DMS79 (cell line): ENCODE measurements at regions not wholly inside any gene's neighbourhood (a gene's known extent, or its start where the extent isn't known, plus 50 kb on each side); places are given as distances from the start of the nearest gene placed in this dataset.
A peak's percentile ranks its signal among the peaks of the same experiment; 100 is the strongest.

ENCODE experiments used
- DNase-seq: peaks from one replicate; lab custom pipeline; 2025; lab: John Stamatoyannopoulos, UW

DNA sequence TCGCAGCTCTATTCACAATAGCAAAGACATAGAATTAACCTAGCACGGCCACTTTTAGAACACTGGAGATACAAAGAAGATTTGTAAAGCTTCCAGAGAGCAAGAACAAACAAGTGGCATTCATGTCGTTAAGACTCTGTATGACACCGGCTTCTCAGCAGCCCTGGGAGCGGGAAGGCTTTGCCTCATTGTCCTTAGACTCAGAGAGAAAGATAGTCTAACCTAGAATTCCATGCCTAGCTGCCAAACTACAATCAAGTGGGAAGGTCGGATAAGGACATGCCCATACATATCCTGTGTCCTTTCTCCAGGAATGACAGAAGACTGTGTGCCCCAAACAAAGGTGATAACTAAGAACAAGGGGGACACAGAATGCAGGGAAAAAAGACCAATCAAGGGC, 1038.3 kb downstream of the BCL11B start:
- DNase-seq: no peak

GRCh38 chr14:98234208-98234607, 1037.8 kb downstream of the BCL11B start:
- DNase-seq: no peak

DNA sequence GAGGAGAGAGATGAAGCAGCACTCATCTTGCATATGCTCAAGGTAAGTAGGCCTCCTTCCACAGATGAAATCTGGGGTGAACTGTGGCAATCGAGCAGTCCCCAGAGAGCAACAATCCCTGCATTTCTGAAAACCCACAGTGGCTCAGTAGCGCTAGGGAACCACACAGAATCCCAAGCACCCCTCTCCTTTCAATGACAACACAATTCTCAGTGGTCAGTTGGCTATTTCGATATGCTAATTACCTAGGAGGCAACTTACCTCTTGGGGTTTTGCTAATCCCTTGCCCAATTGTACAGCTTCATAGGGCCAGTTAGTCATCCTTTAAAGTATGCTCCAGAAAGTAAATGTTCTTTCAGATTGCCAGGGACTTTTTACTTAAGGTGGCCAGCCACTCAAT, 1035.7 kb downstream of the BCL11B start:
- DNase-seq: no peak

DNA sequence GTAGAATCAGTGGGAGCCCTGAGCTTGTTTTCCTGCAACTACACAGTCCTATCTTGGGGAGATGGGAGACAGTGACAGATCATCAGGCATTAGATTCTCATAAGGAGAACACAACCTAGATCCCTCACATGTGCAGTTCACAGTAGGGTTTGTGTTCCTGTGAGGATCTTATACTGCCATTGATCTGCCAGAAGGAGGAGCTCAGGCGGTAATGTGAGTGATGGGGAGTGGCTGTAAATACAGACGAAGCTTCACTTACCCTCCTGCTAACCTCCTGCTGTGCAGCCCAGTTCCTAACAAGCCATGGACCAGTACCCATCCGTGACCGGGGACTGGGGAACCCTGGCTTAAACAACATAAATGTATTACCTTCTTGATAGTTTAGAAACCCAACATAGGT, 1034.1 kb downstream of the BCL11B start:
- DNase-seq: no peak

DNA sequence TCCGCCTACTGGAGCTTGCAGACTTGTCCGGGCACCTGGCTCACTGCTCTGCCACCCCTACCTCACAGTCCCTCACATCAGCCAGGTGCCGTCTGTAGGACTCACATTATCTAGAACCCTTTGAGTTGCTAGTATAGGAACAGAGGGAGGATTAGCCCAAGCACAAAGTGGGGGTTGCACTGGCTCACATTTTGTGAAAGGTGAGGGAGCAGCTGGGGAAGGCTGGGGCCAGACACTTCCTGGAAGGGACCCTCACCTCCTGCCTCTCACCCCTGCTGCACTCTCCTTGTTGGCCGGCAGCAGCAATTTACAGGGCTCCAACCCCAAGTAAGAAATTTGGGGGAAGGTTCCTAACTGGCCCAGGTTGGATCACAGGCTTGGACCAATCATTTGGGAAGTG, 1031.6 kb downstream of the BCL11B start:
- no peak for DNase-seq

- DNase-seq: no peak
Measured at GRCh38 chr14:98242903-98243302, 1029.1 kb downstream of the BCL11B start.

GRCh38 chr14:98243332-98243731, 1028.7 kb downstream of the BCL11B start:
- no peak for DNase-seq

DNA sequence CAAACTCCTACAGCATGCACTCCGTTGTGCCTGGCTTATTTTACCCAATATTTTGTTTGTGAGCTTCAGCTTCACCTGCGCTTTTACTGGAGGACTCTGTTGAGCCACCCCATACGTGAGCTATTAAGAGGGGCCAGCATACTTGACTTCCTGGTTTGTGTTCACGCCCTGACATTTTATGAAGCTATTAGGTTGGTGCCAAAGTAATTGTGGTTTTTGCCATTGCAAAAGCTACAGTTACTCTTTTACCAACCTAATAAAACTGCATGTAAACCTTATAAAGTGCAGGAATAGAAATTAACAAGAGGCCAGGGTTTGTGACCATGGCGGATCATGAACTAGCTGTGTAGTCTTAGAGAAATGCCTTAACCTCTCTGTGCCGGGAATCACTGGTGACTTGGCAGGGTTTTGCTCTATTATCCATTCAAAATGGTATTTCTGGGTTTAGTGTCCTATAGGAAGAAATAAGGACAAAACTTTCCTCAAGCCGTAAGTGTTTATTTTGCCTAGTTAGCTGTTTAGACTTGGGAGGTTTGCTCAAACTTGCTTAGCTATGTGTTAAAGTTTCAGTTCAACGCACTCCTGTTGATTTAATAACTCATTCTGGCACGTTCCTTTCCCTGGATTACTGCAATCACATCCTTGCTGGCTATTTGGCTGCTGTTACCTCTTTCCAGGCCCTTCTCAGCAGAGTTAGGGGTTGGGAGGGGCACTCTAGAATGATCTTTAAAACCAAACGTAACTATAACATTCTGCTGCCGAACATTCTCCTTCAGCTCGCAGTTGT, 1027.6 kb downstream of the BCL11B start:
- DNase-seq: peak; percentile 58

GRCh38 chr14:98244966-98245569, 1026.9 kb downstream of the BCL11B start:
- DNase-seq: no peak

DNA sequence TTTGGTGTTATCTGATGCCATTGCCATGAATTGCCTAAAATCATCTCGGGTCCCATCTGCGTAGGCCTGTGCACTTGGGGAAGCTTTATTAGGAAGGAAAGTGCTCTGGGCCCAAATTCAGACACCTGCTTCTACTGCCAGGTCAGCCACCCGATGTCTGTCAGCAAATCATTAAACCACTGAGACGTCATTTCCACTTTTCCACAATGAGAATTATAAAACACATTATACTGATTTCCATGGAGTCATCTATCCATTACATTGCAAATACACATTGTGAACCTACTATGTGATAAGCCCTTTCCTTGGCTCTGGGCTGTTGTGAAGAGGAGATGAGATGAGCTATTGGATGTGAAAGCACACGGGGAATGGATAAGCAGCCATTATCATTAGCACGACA, 1022.9 kb downstream of the BCL11B start:
- DNase-seq: no peak

- DNase-seq: no peak
Measured at GRCh38 chr14:98249476-98249875, 1022.5 kb downstream of the BCL11B start.

- DNase-seq: no peak
Measured at GRCh38 chr14:98252820-98253219, 1019.2 kb downstream of the BCL11B start.

- no peak for DNase-seq
Measured at GRCh38 chr14:98259881-98260280, 1012.1 kb downstream of the BCL11B start.

GRCh38 chr14:98262566-98262965, 1009.4 kb downstream of the BCL11B start:
- DNase-seq: no peak

GRCh38 chr14:98269533-98269932, 1002.5 kb downstream of the BCL11B start:
- no peak for DNase-seq

GRCh38 chr14:98270201-98270600, 1001.8 kb downstream of the BCL11B start:
- no peak for DNase-seq

GRCh38 chr14:98274596-98274995, 997.4 kb downstream of the BCL11B start:
- no peak for DNase-seq

GRCh38 chr14:98278800-98279199, 993.2 kb downstream of the BCL11B start:
- DNase-seq: no peak

- DNase-seq: no peak
Measured at GRCh38 chr14:98280436-98280835, 991.6 kb downstream of the BCL11B start.

DNA sequence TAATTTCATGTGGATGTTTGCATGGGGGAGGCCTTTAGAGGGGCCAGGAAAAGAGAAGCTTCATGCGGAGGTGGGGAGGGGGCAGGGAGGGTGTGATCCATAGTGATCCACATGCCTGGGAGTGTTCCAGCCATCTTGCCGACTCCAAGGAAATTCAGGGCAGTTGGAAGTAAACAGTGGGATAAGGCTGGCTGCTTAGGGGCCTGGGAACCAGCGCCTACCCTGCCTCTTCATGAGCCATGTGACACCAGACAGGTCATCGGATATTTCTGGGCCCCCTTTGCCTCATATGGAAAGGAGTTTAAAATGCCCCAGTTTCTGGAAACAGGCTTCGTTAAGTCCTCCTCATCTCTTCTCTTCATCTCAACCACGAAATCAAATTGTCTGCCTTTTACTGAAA, 983.2 kb downstream of the BCL11B start:
- DNase-seq: no peak

DNA sequence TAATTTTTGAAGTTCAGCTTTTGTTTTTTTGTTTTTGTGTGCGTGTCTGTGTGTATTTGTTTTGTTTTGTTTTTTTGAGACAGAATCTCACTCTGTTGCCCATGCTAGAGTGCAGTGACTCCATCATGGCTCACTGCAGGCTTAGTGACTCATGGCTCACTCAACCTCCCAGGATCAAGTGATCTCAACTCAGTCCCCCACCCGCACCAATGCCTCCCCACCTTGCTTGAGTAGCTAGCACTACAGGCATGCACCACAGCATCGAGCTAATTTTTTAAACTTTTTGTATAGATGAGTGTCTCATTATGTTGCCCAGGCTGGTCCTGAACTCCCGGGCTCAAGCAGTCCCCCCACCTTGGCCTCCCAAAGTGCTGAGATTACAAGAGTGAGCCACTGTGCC, 981.4 kb downstream of the BCL11B start:
- no peak for DNase-seq

- DNase-seq: no peak
Measured at GRCh38 chr14:98292191-98292590, 979.8 kb downstream of the BCL11B start.

DNA sequence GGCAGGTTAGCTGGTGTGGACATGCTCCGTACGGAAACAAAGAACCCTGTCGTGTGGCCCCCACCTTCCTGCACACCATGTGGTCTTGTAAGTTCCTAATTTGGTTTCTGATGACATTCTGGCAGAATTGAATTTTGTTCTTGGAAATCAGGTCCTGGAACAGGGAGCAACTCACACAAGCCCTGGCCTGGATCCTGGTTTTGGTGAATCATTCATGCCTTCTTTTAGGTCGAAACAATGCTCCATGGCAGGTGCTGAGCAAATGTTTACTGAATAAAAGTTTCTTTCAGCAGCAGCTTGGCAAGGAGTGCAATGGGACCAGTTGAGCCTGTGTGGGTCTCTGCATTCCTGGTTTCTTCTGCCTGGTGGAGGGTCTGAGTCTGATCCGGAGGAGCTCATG, 978.4 kb downstream of the BCL11B start:
- no peak for DNase-seq

GRCh38 chr14:98296895-98297294, 975.1 kb downstream of the BCL11B start:
- no peak for DNase-seq
